GM18520 (cell line): ENCODE measurements at regions not wholly inside any gene's neighbourhood (a gene's known extent, or its start where the extent isn't known, plus 50 kb on each side); places are given as distances from the start of the nearest gene placed in this dataset.

Source experiments
- ATAC-seq: cut with Tn5 transposase; IDR thresholded peaks from one replicate; pipeline ENCODE4 v1.9.1; 2021; ENCODE audit not compliant: unreplicated experiment

DNA sequence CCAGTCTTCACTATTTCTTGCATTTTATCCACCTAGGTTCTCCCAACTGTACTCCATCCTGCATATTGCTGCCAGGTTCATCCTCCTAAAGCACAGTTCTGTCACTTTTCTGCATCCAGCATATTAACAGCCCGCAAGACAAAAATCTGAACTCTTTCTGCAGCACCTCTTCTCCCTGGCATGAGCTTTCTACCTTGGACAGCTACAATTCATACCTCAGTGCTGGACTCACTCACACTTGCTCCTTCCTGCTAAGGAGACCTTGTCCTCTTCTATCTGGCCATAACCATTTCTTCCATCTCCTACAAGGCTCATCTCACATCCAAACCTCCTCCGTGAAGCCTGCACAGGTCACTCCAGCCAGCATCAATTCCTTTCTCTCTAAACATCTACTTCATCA lies 170.1 kb upstream of the GRIP1 start:
- no peak for ATAC-seq

DNA sequence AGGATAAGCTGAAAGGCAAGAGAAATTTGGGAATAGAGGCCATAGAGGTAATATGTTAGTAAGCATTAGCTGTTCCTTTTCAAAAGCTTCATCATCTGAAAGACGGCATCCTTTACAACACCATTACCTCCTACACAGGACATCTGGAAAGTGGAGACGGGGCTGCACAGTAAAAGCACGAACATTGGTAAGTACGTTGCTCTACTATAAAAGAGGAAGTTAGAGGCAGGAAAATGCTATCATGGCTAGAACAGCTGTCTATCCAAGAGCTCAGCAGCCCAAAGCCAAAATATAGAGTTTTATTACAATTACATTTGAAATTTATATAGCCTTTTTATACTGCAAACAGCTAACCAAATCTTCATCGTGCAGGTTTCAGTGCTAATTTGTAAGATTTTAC lies 172.3 kb upstream of the GRIP1 start:
- ATAC-seq: no peak

DNA sequence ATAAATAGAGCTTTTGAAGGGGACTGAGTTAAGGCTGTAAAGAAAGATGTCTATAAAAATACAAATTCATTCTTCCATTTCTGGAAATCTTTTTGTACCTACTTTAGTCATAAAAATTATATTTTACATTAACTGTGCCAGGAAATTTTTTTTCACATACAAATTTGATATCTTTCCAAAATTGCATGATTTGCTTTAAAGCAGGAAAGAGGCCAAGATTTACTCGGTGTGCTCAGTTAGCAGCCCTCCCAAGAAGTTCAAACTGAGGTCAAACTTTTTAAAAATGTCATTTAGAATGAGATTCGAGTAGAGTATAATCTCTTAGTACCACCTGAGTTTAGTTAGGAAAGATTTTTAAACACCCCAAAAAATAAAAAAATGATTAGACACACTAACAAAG lies 173.2 kb upstream of the GRIP1 start:
- no peak for ATAC-seq

DNA sequence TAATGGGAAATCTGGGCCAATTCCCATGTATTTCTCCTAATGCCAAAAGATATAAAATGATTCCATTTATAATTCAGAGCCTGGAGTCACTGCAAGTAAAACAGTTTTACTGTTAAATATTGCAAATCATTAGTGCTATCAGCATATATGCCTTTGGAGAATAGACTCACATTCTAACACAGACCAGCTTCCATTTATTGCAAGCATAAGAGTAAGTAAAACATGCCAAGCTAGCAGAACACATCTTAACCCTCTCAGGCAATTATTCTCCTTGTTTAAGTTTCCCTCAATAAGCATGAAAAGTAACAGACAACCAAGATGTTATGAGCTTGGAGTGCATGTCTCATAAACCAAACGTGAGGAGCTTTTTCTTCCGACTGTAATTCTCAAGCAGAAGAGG lies 173.9 kb upstream of the GRIP1 start:
- no peak for ATAC-seq

DNA sequence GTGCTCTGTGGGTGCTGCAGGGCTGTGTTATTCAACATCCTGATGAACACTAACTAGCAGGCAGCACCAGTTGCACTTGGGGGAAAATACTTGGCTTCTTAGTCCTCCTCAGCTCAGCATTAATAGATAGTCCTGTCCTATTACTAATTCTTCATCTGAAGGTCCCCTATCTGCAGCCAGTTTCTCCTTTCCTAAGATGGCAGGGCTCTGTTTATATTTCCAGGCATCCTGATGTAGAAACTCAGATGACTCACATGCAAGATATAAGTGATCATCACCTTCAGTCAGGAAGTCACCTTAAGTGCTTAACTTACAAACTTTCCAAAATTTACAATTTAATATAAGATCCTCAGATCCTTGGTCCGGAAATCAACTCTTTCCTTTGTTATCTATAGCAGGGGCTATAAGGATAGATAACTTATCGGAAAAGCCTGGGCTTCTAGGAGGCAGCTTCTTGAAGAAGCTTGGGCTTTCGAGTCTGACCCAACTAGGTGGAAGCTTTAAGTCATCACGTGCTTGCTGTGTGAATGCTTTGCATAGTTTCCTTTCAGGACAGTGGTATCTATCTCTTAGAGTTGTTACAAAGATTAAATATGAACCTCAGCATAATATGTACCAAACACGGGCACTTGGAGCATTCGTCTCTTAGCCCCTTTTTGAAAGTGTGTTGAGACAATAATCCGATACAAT lies 181.0 kb upstream of the GRIP1 start:
- ATAC-seq: no peak

DNA sequence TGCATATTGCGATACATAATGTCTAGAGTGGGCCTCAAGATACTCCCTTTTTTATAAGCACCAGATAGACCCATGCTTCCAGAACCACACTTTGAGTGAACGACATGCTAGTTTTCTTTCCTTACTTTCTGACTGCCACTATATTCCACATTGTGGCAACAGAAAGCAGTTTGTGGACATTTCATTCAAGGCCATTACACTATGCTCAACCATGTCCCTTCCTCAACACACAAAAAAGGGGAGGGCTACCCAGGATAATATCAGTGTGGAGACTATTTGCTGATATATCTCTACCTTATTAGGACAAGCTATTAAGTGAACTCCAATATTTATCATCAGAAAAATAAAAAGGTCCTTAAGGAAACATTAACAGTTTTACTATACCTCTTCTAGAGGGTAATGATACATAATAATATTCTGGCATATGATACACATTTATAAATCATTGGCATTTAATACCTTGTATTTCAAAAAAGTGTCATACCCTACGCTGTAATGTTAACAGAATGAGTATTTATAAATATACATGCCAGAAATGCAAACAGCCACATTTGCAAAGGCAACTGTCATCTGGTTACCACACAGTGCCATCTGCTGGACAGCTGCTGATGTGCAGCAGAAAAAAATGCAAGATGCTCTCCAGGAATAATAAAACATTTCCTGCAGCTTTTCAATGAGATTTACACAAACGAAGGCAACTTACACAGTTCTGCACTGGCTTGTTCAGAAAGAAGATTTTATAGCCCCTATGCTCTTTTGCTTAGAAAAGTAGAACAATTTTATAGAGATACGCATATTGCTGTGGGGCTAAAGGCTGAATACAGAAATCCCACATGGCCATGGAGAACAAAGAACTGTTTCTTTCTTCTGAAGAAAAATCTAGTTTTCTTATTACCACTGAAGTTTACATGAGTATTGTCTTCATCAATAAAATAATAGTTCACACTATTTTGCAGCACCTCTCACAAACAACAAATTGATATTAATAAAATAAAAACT lies 182.2 kb upstream of the GRIP1 start:
- ATAC-seq: no peak

DNA sequence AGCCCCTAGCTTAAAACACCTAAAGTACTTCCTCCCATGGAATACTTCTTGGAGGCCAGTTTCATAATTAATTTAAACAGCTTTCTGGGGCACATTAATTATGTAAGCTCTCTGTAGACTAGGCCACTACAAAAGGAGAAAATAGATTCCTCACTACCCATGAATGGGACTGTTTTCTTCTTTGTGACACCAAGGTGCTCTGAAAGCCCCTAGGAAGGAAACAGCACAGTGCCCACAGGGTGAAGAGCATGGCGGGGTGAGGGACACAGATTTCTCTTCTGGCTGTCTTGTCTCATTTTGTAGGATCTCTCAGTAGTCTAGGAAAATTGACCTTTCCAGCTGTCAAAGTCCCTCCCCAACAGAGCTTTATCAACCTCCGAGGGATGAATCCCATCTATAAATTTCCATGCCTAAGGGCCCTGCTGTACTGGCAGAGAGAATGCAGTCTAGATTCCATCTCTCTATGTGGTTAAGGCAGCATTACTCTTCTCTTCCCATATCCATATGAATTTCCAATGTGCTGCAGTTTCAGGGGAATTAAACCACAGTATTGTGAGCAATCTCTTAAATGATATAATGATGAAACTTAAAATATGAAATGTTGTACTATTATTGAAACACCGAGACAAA lies 183.6 kb upstream of the GRIP1 start:
- ATAC-seq: no peak

DNA sequence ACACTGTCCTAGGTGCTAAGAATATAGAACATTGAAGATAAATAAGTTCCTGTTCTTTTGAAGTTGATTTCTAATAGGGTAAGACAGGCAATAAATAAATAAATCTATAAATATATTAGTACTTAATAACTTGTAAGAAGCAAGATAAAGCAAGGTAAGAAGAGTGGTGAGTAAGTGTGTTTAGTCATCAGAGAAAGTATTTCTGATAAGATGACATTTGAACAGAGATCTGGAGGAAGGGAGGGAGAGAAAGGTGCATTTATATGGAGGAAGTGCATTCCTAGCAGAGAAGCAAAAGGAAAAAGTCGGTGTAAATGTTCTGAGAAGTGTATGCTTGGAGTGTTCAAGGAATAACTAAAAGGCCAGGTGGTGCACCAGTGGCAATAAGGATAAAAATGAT lies 184.4 kb upstream of the GRIP1 start:
- ATAC-seq: no peak

DNA sequence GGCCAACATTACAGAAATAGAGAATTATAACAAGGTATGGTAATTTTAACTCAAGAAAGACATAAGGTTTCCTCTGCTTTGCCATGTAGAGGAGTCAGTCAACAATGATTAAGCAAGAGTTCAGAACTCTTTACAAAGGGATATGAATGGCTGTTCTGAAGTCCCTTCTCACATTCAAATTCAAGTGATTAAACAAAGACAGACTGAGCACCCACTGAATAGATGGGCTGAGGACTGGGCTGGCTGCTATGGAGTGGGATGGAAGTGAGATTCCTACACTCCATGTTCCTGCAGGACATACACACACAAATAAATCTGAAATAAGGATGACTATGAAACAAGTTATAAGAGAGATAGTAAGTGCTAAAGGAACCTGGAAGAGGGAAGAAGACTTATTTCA lies 199.0 kb upstream of the GRIP1 start:
- no peak for ATAC-seq

DNA sequence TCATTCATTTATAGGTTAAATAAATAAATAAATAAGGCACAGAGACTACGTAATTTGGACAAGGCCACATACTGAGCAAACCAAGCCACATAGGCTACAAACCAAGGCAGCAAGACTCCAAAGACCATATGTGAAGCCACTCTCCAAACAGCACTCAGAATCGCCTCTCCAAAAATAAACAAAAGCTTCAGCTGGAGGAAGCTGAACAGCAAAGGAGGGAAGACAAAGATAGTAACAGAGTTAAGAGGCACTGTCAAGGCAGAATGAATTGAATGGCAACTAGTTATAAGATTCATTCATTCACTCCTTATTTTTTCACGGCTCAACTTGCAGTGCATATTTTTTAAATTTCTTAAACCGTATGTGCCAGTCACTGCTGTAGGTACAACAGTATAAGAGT lies 200.5 kb upstream of the GRIP1 start:
- no peak for ATAC-seq

DNA sequence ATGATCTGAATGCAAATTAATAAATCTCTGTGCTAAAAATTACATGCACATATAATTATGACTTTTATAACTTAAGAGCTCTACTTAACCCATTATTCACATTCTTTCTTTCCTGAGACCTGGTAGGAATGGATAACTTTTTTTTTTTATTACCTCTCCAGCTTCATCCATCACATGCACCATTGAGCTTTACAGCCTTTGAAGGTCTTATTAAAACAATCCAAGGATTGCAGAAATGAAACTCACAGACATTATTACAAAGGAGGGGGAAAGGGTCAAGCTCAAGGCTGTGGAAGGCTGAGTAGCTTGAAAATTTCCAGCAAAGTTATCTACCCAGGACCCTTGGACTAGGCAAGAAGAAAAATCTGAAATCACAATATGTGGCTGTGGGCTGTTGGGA lies 202.5 kb upstream of the GRIP1 start:
- ATAC-seq: no peak

DNA sequence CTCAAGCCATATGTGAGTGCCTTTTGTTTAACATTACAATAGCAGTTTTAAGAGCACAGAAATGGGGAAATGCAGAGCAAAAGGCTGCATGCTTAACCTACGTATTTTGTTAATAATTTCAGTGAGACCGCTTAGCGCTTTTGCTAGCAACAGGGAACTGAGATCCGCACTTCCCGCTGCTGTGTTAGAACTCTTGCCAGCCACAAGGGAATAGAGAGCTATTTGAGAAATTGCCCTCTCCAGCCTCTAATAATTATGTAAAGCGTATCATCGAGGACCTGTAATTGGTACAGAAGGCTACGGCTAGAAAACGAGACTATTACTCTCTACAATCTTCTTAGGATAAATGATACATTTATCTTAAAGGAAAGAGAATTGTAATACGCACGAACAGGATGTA lies 205.2 kb upstream of the GRIP1 start:
- no peak for ATAC-seq

DNA sequence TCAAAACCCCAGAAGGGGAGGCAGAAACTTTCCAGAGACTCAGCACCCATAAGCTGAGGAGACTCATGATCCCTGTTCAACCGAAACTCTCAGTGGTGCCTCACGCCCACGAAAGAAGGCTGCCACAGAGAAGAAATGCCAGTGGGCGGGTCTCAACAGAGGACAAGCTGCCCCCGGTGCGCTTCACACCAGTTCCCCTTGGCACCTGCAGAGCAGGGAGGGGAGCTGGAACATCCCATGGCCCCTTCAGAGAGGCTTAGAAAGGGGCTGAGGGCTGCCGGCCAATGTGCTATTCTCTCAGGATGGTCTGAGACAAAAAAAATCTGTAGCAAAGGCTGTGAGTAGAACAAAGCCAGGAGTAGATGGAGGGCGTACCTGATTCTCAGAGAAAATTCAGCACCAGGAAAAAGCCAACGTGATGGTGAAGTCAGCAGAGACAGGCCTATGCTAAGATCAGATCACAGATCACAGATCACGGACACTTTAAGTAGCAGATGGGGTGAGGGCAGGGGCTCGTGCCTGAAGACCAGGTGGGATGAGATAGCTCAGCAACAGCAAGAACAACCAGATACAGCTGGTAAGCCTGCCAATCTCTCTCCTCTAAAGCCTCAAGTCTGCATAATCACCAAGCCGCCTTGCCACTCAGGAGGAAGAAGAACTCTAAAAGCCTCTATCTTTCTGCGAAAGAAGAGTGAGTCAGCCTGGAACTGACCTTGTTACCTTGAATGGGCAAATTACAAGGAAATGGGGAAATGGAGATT lies 206.4 kb upstream of the GRIP1 start:
- no peak for ATAC-seq

DNA sequence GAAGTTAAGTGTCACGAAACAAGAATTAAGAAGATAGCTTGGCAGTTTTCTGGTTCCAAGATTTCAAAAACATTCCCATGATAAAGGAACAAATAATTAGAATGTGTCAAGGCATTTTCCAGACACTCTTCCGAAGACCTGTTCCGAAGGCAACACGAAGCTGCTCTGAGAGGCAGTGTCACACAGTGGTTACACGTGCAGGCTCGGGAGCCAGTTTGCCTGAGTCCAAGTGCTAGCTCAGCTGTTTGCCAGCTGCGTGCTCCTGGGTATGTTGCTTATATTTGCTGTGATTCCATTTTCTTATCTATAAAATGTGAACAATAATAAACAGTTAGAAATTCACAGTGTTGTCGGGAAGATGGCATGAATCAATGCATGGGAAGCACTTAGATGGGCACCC lies 217.9 kb upstream of the GRIP1 start:
- ATAC-seq: no peak

DNA sequence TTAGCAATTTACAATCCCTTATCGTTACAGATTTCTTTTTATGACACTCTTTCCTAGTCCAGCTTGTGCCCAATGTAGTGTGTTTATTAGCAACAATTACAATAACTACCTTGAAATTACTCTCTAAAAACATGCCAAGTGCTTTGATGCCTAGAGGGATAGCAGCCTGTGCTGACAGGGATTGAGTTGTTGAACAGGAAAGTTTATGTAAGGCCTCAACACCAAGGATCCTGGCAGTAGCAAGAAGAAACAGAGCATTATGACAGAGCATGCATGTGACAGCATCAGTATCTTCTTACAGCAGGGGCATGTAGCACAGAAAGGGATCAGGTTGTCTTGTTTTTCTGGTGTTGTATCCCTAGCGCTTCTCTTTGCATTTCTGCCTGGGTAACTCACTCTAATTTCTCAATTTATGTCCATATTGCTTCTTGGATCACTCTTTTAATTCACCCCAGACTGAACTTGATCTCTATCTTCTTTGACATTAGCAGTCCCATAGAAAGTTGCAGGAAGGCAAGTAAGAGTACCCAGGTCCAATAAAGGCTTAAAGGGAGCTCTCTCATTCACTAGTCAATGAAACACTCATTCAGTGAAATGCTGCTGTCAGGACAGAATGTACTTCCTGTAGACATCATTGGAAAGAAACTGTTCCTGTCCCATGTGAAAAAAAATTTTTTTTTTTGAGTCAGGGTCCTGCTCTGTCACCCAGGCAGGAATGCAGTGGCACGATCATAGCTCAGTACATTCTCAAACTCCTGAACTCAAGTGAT lies 220.0 kb upstream of the GRIP1 start:
- no peak for ATAC-seq

DNA sequence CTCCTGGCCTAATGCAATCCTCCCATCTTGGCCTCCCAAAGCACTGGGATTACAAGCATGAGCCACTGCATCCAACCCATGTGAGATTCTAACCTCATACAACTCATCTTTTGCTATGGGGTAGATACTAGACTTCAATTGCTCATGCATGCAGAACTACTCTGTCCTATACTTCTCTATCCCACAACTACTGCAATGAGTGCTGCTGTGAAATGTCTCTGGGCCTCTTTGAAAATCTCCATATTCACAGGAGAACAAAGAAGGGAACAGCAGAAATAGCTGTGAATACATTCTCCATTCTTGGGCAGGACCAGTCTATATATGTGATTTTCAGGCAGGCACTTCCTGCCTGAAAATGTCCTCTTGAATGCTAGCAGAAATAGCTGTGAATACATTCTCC lies 220.7 kb upstream of the GRIP1 start:
- ATAC-seq: no peak

DNA sequence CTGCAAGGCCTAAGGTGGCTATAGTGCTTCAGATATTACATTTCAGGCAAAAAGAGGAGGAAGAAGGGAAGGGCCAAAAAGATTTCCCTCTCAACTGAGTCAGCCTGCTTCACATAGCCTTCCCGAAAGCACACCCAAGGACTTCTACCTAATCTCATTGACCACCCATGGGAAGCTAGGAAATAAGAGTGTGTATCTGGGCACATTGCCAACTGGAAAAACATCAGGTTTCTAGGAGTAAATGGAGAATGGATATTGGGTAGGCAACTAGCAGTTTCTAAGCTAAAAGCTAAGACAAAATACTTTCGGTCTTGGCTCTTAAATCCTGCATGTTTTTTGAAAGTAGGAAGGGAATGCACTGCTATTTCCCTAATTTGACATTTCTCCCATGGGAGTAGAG lies 221.7 kb upstream of the GRIP1 start:
- no peak for ATAC-seq

DNA sequence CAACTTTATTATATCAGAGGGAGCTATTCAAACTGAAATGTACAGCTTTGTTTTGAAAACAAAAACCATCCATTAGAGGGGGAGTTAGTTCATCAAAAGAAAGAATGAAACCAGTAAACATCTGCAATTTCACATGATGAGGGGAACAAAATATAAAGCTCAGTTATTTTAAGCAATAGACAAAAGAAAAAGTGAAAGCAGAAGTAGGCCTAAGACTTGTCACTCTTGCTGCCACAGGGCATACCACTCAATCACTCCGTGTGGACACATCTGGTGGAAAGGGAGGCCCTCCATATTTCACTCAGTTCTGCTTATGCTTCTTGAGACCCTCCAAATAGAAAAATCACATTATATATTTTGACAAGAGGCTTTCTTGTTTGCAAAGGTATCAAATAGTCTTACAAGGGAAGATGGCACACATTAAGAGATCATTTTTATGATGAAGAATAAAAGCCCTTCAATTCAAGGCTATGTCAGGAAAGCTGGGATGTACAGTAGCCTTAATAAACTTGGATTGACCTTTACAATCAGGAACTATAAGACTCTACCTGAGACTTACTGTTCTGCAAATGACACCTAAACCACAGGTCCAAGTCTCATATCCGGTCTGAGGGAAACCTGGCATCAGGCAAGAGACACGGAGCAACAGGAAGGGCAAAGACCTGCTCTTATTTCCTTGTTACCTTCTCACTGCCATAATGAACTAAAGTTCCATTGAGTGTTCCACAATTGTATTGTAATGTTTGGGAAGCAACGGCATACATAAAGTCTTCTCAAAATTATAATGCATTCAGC lies 222.5 kb upstream of the GRIP1 start:
- peak; percentile 86 for ATAC-seq

DNA sequence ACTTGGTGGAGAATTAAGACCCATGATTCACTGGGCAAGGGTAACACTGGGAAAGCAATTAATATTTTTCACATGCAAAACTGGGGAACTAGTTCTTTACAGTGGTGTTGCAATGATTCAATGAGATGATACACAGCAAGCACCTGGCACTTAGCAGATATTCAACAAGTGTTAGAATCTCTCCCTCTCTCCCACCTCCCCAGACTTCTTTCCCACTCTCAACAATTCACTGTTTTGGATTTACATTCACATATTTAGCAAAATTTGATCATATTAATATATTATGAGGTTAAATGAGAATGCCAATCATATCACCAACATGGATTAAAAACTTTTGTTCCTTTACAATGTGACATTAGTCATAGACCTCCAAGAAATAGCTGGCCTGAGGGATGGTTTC lies 223.1 kb upstream of the GRIP1 start:
- no peak for ATAC-seq
